HepG2 (cell line): ENCODE measurements at regions not wholly inside any gene's neighbourhood (a gene's known extent, or its start where the extent isn't known, plus 50 kb on each side); places are given as distances from the start of the nearest gene placed in this dataset.

ENCODE experiments used
- BCL3 ChIP-seq: sonication (generic); formaldehyde crosslinking; IDR thresholded peaks from 2 replicates; pipeline ENCODE4 v1.5.1; 2020; ENCODE audit warnings: mild to moderate bottlenecking, missing genetic modification reagents, moderate library complexity
- GATAD2A ChIP-seq: IDR thresholded peaks from 2 replicates; pipeline ENCODE4 v1.6.1; 2016
- HNF4G ChIP-seq, 2 experiments: sonication (generic) in 1 of 2; formaldehyde crosslinking in 1 of 2; IDR thresholded peaks; 2 replicates each; pipeline versions ENCODE4 v1.4.0 to v1.6.1; 2011 to 2020; ENCODE audit warnings: borderline replicate concordance in 2 of 2, low read depth in 2 of 2, mild to moderate bottlenecking in 2 of 2, low read length in 1 of 2, missing genetic modification reagents in 1 of 2, moderate library complexity in 1 of 2
- HOXA3 ChIP-seq: sonication (generic); formaldehyde crosslinking; IDR thresholded peaks from 2 replicates; pipeline ENCODE4 v1.5.0; 2020; ENCODE audit warnings: missing genetic modification reagents
- MTA1 ChIP-seq: sonication (generic); formaldehyde crosslinking; IDR thresholded peaks from 2 replicates; pipeline ENCODE4 v1.4.0; 2020; ENCODE audit warnings: missing genetic modification reagents, mild to moderate bottlenecking, borderline replicate concordance
- MTERF4 ChIP-seq: sonication (generic); formaldehyde crosslinking; IDR thresholded peaks from 2 replicates; pipeline ENCODE4 v1.8.0; 2023; ENCODE audit warnings: mild to moderate bottlenecking, missing genetic modification reagents
- PAX8 ChIP-seq: sonication (generic); formaldehyde crosslinking; IDR thresholded peaks from 2 replicates; pipeline ENCODE4 v1.8.0; 2022; ENCODE audit warnings: mild to moderate bottlenecking, missing genetic modification reagents, borderline replicate concordance
- RARA ChIP-seq: IDR thresholded peaks from 2 replicates; pipeline ENCODE4 v1.6.1; 2016; ENCODE audit warnings: missing genetic modification reagents, missing compliant biosample characterization
- TFAP4 ChIP-seq: sonication (generic); IDR thresholded peaks from 2 replicates; pipeline ENCODE4 v1.6.1; 2016; ENCODE audit warnings: low read depth, borderline replicate concordance
- YEATS4 ChIP-seq: sonication (generic); formaldehyde crosslinking; IDR thresholded peaks from 2 replicates; pipeline ENCODE4 v1.4.0; 2020; ENCODE audit warnings: missing genetic modification reagents, borderline replicate concordance
- ZBTB43 ChIP-seq: sonication (generic); formaldehyde crosslinking; conservative IDR thresholded peaks from 2 replicates; pipeline ENCODE4 v1.4.0; 2020; ENCODE audit warnings: missing genetic modification reagents
- ZFP91 ChIP-seq: sonication (generic); formaldehyde crosslinking; IDR thresholded peaks from 2 replicates; pipeline ENCODE4 v1.9.0; 2022; ENCODE audit warnings: missing genetic modification reagents, mild to moderate bottlenecking, borderline replicate concordance
- ZNF350 ChIP-seq: sonication (generic); formaldehyde crosslinking; IDR thresholded peaks from 2 replicates; pipeline ENCODE4 v1.4.0; 2020; ENCODE audit warnings: mild to moderate bottlenecking, low read depth, missing genetic modification reagents, borderline replicate concordance
- ZNF362 ChIP-seq: sonication (generic); formaldehyde crosslinking; IDR thresholded peaks from 2 replicates; pipeline ENCODE4 v1.4.0; 2020; ENCODE audit warnings: missing genetic modification reagents, mild to moderate bottlenecking, borderline replicate concordance
- ZNF687 ChIP-seq: sonication (generic); formaldehyde crosslinking; IDR thresholded peaks from 2 replicates; pipeline ENCODE4 v1.5.1; 2020; ENCODE audit warnings: mild to moderate bottlenecking, missing genetic modification reagents, moderate library complexity
- ZSCAN21 ChIP-seq: sonication (generic); formaldehyde crosslinking; IDR thresholded peaks from 2 replicates; pipeline ENCODE4 v1.8.0; 2022; ENCODE audit warnings: mild to moderate bottlenecking, missing genetic modification reagents, moderate library complexity, borderline replicate concordance

- TF ChIP-seq ZBTB43 (CRISPR knock-in tag) (peak; percentile 82; the same call in 1 of the 2 replicates), HOXA3 (CRISPR knock-in tag) (peak; percentile 55; the same call in 1 of the 2 replicates), YEATS4 (CRISPR knock-in tag) (peak; percentile 43; the same call in 1 of the 2 replicates), ZNF362 (CRISPR knock-in tag) (0 out of 2 replicates have a peak, but pooled peaks have one; percentile 27), ZSCAN21 (CRISPR knock-in tag) (peak; percentile 20; the same call in 1 of the 2 replicates), MTERF4 (CRISPR knock-in tag) (no peak), PAX8 (CRISPR knock-in tag) (0 out of 2 replicates have a peak, but pooled peaks have one; percentile 35), GATAD2A (0 out of 2 replicates have a peak, but pooled peaks have one; percentile 48), ZNF687 (CRISPR knock-in tag) (peak; percentile 97), ZFP91 (CRISPR knock-in tag) (peak; percentile 25; the same call in 1 of the 2 replicates), TFAP4 (peak; percentile 12; the same call in 1 of the 2 replicates), RARA (0 out of 2 replicates have a peak, but pooled peaks have one; percentile 23), BCL3 (CRISPR knock-in tag) (0 out of 2 replicates have a peak, but pooled peaks have one; percentile 53), HNF4G (IDR thresholded peaks at IDR 0.05; ENCODE audit: borderline replicate concordance, low read depth, low read length) (peak; percentile 62), HNF4G (CRISPR knock-in tag; IDR thresholded peaks at IDR 0.05; ENCODE audit: borderline replicate concordance, low read depth) (no peak; the same call in 1 of the 2 replicates), ZNF350 (0 out of 2 replicates have a peak, but pooled peaks have one; percentile 30), MTA1 (peak; percentile 35; the same call in 1 of the 2 replicates)
Measured at GRCh38 chr14:100668352-100668751, 58.3 kb upstream of the DLK1 start (continued).
